Activated CD4-positive, alpha-beta T cell treated with anti-CD3 and anti-CD28 coated beads, Interleukin-10, Interleukin-2, amounts not matched to agents 100 ng/mL and 50 ng/mL, durations not matched to agents 16 hours and 8 hours (primary cell): ENCODE measurements at regions not wholly inside any gene's neighbourhood (a gene's known extent, or its start where the extent isn't known, plus 50 kb on each side); places are given as distances from the start of the nearest gene placed in this dataset.
"Not testable (repeated sequence)": the region's sequence is repeated elsewhere in the genome, so short reads cannot be mapped to it uniquely, and the experiment has no call there.

Experiments used
- DNase-seq: peaks from one replicate; pipeline ENCODE4 v3.0.0-alpha.2; 2020

- DNase-seq, result not testable (repeated sequence)
Observed at GRCh38 chr16:18725321-18725720, 64.8 kb downstream of the RPS15A start.

- DNase-seq, result not testable (repeated sequence)
Observed at GRCh38 chr16:18719978-18720377, 70.2 kb downstream of the RPS15A start.

GRCh38 chr16:18712580-18712979, 77.6 kb downstream of the RPS15A start:
- peak; percentile 20 for DNase-seq

GRCh38 chr16:18710659-18711058, 79.5 kb downstream of the RPS15A start:
- not testable (repeated sequence) for DNase-seq

GRCh38 chr16:18701239-18701638, 88.9 kb downstream of the RPS15A start:
- not testable (repeated sequence) for DNase-seq

- DNase-seq, result not testable (repeated sequence)
Observed at GRCh38 chr16:18696029-18696428, 94.1 kb downstream of the RPS15A start.

GRCh38 chr16:18686079-18686968, 103.8 kb downstream of the RPS15A start:
- peak; percentile 5 for DNase-seq

GRCh38 chr16:18645784-18646183, 83.9 kb upstream of the NOMO2 start:
- DNase-seq, result not testable (repeated sequence)

GRCh38 chr16:18636928-18637327, 75.0 kb upstream of the NOMO2 start:
- not testable (repeated sequence) for DNase-seq

- DNase-seq, result not testable (repeated sequence)
Observed at GRCh38 chr16:18636148-18636547, 74.3 kb upstream of the NOMO2 start.

- DNase-seq, result not testable (repeated sequence)
Observed at GRCh38 chr16:18634981-18635380, 73.1 kb upstream of the NOMO2 start.

GRCh38 chr16:18631713-18632112, 69.8 kb upstream of the NOMO2 start:
- not testable (repeated sequence) for DNase-seq

- not testable (repeated sequence) for DNase-seq
Observed at GRCh38 chr16:18616993-18617392, 55.1 kb upstream of the NOMO2 start.

GRCh38 chr16:18616137-18616755, 54.3 kb upstream of the NOMO2 start:
- DNase-seq, result not testable (repeated sequence)
